Gastrocnemius medialis (tissue), 4 donors: ENCODE measurements at regions not wholly inside any gene's neighbourhood (a gene's known extent, or its start where the extent isn't known, plus 50 kb on each side); places are given as distances from the start of the nearest gene placed in this dataset.

Experiments used
- POLR2A ChIP-seq, 2 donors: fragments of 450-650 bp; IDR thresholded peaks; one replicate each; pipeline ENCODE4 v1.6.1; 2017; ENCODE audit warnings: antibody characterized with exemption in 2 of 2, mild to moderate bottlenecking in 2 of 2, moderate library complexity in 2 of 2
- TF ChIP-seq, protein P1 (sequence below), 5 experiments: fragments of 450-650 bp in 3 of 5; fragments of 200-600 bp in 2 of 5; sonication (generic) in 2 of 5; IDR thresholded peaks in 4 of 5; conservative IDR thresholded peaks in 1 of 5; 1 replicate in 4 of 5; 2 replicates in 1 of 5; pipeline ENCODE4 v1.5.1; 2016 to 2019; ENCODE audit warnings: antibody characterized with exemption in 5 of 5, mild to moderate bottlenecking in 3 of 5, moderate library complexity in 3 of 5

DNA sequence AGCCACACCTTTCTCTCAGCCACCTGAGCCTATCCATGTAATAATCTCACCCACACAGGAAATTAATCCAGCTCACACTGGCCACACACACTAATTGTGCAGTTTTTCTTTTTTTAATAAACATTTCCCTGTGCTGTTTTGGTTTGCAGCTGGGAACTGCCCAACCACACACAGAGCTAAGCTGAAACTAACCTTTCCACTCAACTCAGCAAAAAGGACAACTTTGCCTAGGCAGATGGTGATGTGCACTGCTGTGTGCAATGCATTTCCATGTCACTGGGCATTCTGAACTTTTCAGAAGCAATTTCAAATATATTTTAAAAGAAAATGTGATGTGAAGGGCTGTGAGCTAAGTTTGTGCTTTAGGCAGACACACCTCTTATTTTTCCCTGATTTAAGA is 70.0 kb upstream of the TLL1 start:
- TF ChIP-seq, protein P1, sequence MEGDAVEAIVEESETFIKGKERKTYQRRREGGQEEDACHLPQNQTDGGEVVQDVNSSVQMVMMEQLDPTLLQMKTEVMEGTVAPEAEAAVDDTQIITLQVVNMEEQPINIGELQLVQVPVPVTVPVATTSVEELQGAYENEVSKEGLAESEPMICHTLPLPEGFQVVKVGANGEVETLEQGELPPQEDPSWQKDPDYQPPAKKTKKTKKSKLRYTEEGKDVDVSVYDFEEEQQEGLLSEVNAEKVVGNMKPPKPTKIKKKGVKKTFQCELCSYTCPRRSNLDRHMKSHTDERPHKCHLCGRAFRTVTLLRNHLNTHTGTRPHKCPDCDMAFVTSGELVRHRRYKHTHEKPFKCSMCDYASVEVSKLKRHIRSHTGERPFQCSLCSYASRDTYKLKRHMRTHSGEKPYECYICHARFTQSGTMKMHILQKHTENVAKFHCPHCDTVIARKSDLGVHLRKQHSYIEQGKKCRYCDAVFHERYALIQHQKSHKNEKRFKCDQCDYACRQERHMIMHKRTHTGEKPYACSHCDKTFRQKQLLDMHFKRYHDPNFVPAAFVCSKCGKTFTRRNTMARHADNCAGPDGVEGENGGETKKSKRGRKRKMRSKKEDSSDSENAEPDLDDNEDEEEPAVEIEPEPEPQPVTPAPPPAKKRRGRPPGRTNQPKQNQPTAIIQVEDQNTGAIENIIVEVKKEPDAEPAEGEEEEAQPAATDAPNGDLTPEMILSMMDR (IDR thresholded peaks at IDR 0.05 in 4 of 5, conservative IDR thresholded peaks at IDR 0.05 in 1 of 5): no peak
- no peak for TF ChIP-seq POLR2A (IDR thresholded peaks at IDR 0.05)
